ENCODE measurements at regions not wholly inside any gene's neighbourhood (a gene's known extent, or its start where the extent isn't known, plus 50 kb on each side); places are given as distances from the start of the nearest gene placed in this dataset.

GRCh38 chr15:37818152-37818677, 116.2 kb upstream of the TMCO5A start:
- no peaks in the 10 kb centered on the region for H3K4me1 Mint-ChIP-seq (ENCODE audit: low read depth in 2 of 2)
- H3K9me3 Mint-ChIP-seq: no peaks in the 10 kb centered on the region
- no peaks in the 10 kb centered on the region for H3K36me3 Mint-ChIP-seq (ENCODE audit: insufficient read depth)
- no peak overlapping the region for H3K4me3 Mint-ChIP-seq
- DNase-seq: no peak
- H3K27ac Mint-ChIP-seq: no peak overlapping the region
- no peak for ATAC-seq (replicated peaks)
- peaks cover 8 to 12% of the 10 kb centered on the region in 2 donors for H3K27me3 Mint-ChIP-seq

GRCh38 chr15:37819191-37819590, 115.2 kb upstream of the TMCO5A start:
- Mint-ChIP-seq H3K4me1 (ENCODE audit: low read depth in 2 of 2) (no peaks in the 10 kb centered on the region), H3K4me3 (no peak overlapping the region), H3K36me3 (ENCODE audit: insufficient read depth) (no peaks in the 10 kb centered on the region), H3K27ac (no peak overlapping the region), H3K9me3 (no peaks in the 10 kb centered on the region), H3K27me3 (peaks cover 9 to 10% of the 10 kb centered on the region in 2 donors)
- no peak for ATAC-seq (replicated peaks)
- no peak for DNase-seq

GRCh38 chr15:37820380-37821128, 113.9 kb upstream of the TMCO5A start:
- no peaks in the 10 kb centered on the region for H3K36me3 Mint-ChIP-seq (ENCODE audit: insufficient read depth)
- no peak for ATAC-seq (replicated peaks)
- no peaks in the 10 kb centered on the region for H3K4me1 Mint-ChIP-seq (ENCODE audit: low read depth in 2 of 2)
- peaks cover 9 to 19% of the 10 kb centered on the region in 2 donors for H3K27me3 Mint-ChIP-seq
- no peak for DNase-seq
- H3K9me3 Mint-ChIP-seq: no peaks in the 10 kb centered on the region
- H3K4me3 Mint-ChIP-seq: no peak overlapping the region
- no peak overlapping the region for H3K27ac Mint-ChIP-seq

- no peaks in the 10 kb centered on the region for H3K9me3 Mint-ChIP-seq
- no peak for DNase-seq
- ATAC-seq (replicated peaks): no peak
Measured at GRCh38 chr15:37823601-37824275, 110.7 kb upstream of the TMCO5A start.

GRCh38 chr15:37824717-37825382, 109.6 kb upstream of the TMCO5A start:
- H3K27ac Mint-ChIP-seq: no peak overlapping the region
- H3K4me3 Mint-ChIP-seq: no peak overlapping the region
- peaks cover 9 to 19% of the 10 kb centered on the region in 2 donors for H3K27me3 Mint-ChIP-seq
- no peaks in the 10 kb centered on the region for H3K4me1 Mint-ChIP-seq (ENCODE audit: low read depth in 2 of 2)
- no peaks in the 10 kb centered on the region for H3K36me3 Mint-ChIP-seq (ENCODE audit: insufficient read depth)
- ATAC-seq (replicated peaks): no peak
- no peaks in the 10 kb centered on the region for H3K9me3 Mint-ChIP-seq
- DNase-seq: no peak

More at GRCh38 chr15:37823601-37824275, 110.7 kb upstream of the TMCO5A start:
- no peak overlapping the region for H3K27ac Mint-ChIP-seq
- no peaks in the 10 kb centered on the region for H3K4me1 Mint-ChIP-seq (ENCODE audit: low read depth in 2 of 2)
- H3K4me3 Mint-ChIP-seq: no peak overlapping the region
- no peaks in the 10 kb centered on the region for H3K36me3 Mint-ChIP-seq (ENCODE audit: insufficient read depth)
- peaks cover 9 to 19% of the 10 kb centered on the region in 2 donors for H3K27me3 Mint-ChIP-seq

GRCh38 chr15:37837276-37837675, 97.2 kb upstream of the TMCO5A start:
- Mint-ChIP-seq H3K4me1 (ENCODE audit: low read depth in 2 of 2) (no peaks in the 10 kb centered on the region), H3K9me3 (peaks cover 6 to 21% of the 10 kb centered on the region in 2 donors), H3K27me3 (peaks cover 0 to 5% of the 10 kb centered on the region in 2 donors), H3K36me3 (ENCODE audit: insufficient read depth) (no peaks in the 10 kb centered on the region), H3K4me3 (no peak overlapping the region), H3K27ac (no peak overlapping the region)
- ATAC-seq (replicated peaks) (no peak), DNase-seq (no peak)

- ATAC-seq (replicated peaks): no peak
- Mint-ChIP-seq H3K9me3 (peaks cover 0 to 5% of the 10 kb centered on the region in 2 donors), H3K4me3 (no peak overlapping the region), H3K36me3 (ENCODE audit: insufficient read depth) (no peaks in the 10 kb centered on the region), H3K27ac (no peak overlapping the region), H3K4me1 (ENCODE audit: low read depth in 2 of 2) (no peaks in the 10 kb centered on the region), H3K27me3 (peaks cover 5 to 6% of the 10 kb centered on the region in 2 donors)
- DNase-seq: no peak
Measured at GRCh38 chr15:37847776-37848175, 86.7 kb upstream of the TMCO5A start.

- DNase-seq (no peak), ATAC-seq (replicated peaks) (no peak)
- no peak overlapping the region for H3K27ac Mint-ChIP-seq
- no peaks in the 10 kb centered on the region for H3K4me1 Mint-ChIP-seq (ENCODE audit: low read depth in 2 of 2)
- no peak overlapping the region for H3K4me3 Mint-ChIP-seq
- H3K27me3 Mint-ChIP-seq: peaks cover 0 to 17% of the 10 kb centered on the region in 2 donors
- peaks cover 0 to 2% of the 10 kb centered on the region in 2 donors for H3K9me3 Mint-ChIP-seq
- no peaks in the 10 kb centered on the region for H3K36me3 Mint-ChIP-seq (ENCODE audit: insufficient read depth)
Measured at GRCh38 chr15:37856109-37856508, 78.3 kb upstream of the TMCO5A start.

GRCh38 chr15:37860896-37861295, 73.5 kb upstream of the TMCO5A start:
- H3K9me3 Mint-ChIP-seq: no peaks in the 10 kb centered on the region
- no peaks in the 10 kb centered on the region for H3K4me1 Mint-ChIP-seq (ENCODE audit: low read depth in 2 of 2)

GRCh38 chr15:37865687-37866086, 68.8 kb upstream of the TMCO5A start:
- ATAC-seq (replicated peaks) (no peak), DNase-seq (no peak)
- H3K36me3 Mint-ChIP-seq (ENCODE audit: insufficient read depth): no peaks in the 10 kb centered on the region
- H3K4me1 Mint-ChIP-seq (ENCODE audit: low read depth in 2 of 2): no peaks in the 10 kb centered on the region
- H3K27ac Mint-ChIP-seq: no peak overlapping the region
- peaks cover 4 to 6% of the 10 kb centered on the region in 2 donors for H3K27me3 Mint-ChIP-seq
- no peaks in the 10 kb centered on the region for H3K9me3 Mint-ChIP-seq
- no peak overlapping the region for H3K4me3 Mint-ChIP-seq

More at GRCh38 chr15:37860896-37861295, 73.5 kb upstream of the TMCO5A start:
- ATAC-seq (replicated peaks): no peak
- H3K4me3 Mint-ChIP-seq: no peak overlapping the region
- no peaks in the 10 kb centered on the region for H3K27me3 Mint-ChIP-seq
- H3K27ac Mint-ChIP-seq: no peak overlapping the region
- DNase-seq: no peak
- H3K36me3 Mint-ChIP-seq (ENCODE audit: insufficient read depth): no peaks in the 10 kb centered on the region

- ATAC-seq (replicated peaks) (no peak), DNase-seq (no peak)
- no peak overlapping the region for H3K27ac Mint-ChIP-seq
- H3K9me3 Mint-ChIP-seq: no peaks in the 10 kb centered on the region
- no peaks in the 10 kb centered on the region for H3K4me1 Mint-ChIP-seq (ENCODE audit: low read depth in 2 of 2)
- H3K36me3 Mint-ChIP-seq (ENCODE audit: insufficient read depth): no peaks in the 10 kb centered on the region
- no peak overlapping the region for H3K4me3 Mint-ChIP-seq
- H3K27me3 Mint-ChIP-seq: peaks cover 13 to 14% of the 10 kb centered on the region in 2 donors
Measured at GRCh38 chr15:37870711-37871110, 63.7 kb upstream of the TMCO5A start.

GRCh38 chr15:37872661-37873060, 61.8 kb upstream of the TMCO5A start:
- H3K4me1 Mint-ChIP-seq (ENCODE audit: low read depth in 2 of 2): no peaks in the 10 kb centered on the region
- H3K27ac Mint-ChIP-seq: no peak overlapping the region
- H3K9me3 Mint-ChIP-seq: no peaks in the 10 kb centered on the region
- H3K4me3 Mint-ChIP-seq: no peak overlapping the region
- ATAC-seq (replicated peaks) (no peak), DNase-seq (no peak)
- H3K27me3 Mint-ChIP-seq: peaks cover 20 to 28% of the 10 kb centered on the region in 2 donors
- no peaks in the 10 kb centered on the region for H3K36me3 Mint-ChIP-seq (ENCODE audit: insufficient read depth)

- ATAC-seq (replicated peaks) (no peak), DNase-seq (no peak)
- Mint-ChIP-seq H3K27ac (no peak overlapping the region), H3K9me3 (no peaks in the 10 kb centered on the region), H3K4me3 (no peak overlapping the region), H3K27me3 (peaks cover 20 to 28% of the 10 kb centered on the region in 2 donors), H3K36me3 (ENCODE audit: insufficient read depth) (no peaks in the 10 kb centered on the region), H3K4me1 (ENCODE audit: low read depth in 2 of 2) (no peaks in the 10 kb centered on the region)
Measured at GRCh38 chr15:37873336-37873735, 61.1 kb upstream of the TMCO5A start.

Measured in effector memory CD8-positive, alpha-beta T cell (primary cell).